SK-N-MC (cell line): ENCODE measurements at regions not wholly inside any gene's neighbourhood (a gene's known extent, or its start where the extent isn't known, plus 50 kb on each side); places are given as distances from the start of the nearest gene placed in this dataset.
A peak's percentile ranks its signal among the peaks of the same experiment; 100 is the strongest.

Experiments
- DNase-seq: peaks from one replicate; pipeline ENCODE4 v3.0.0-alpha.2; 2011; ENCODE audit warnings: low read depth, low spot score
- H3K27ac ChIP-seq: fragments of 200-600 bp; sonication (generic); 2 replicates; pipeline ENCODE4 v1.5.1; 2016; ENCODE audit warnings: mixed run types
- H3K36me3 ChIP-seq: fragments of 200-600 bp; sonication (generic); 2 replicates; pipeline ENCODE4 v1.6.1; 2017; ENCODE audit warnings: antibody characterized with exemption, low read length, mixed read lengths; ENCODE audit not compliant: insufficient read depth
- H3K4me3 ChIP-seq: fragments of 200-600 bp; sonication (generic); 2 replicates; pipeline ENCODE4 v1.5.1; 2016
- H3K9ac ChIP-seq: fragments of 200-600 bp; sonication (generic); 2 replicates; pipeline ENCODE4 v1.8.0; 2017; ENCODE audit warnings: mixed run types, mixed read lengths; ENCODE audit not compliant: insufficient read length
- H3K9me3 ChIP-seq: fragments of 200-600 bp; sonication (generic); 2 replicates; pipeline ENCODE4 v1.6.1; 2017; ENCODE audit warnings: low read depth, mild to moderate bottlenecking, antibody characterized with exemption, low read length, moderate library complexity, mixed read lengths
- EZH2 ChIP-seq: fragments of 200-600 bp; sonication (generic); IDR thresholded peaks from one replicate; pipeline ENCODE4 v1.6.1; 2017; ENCODE audit warnings: antibody characterized with exemption
- FOXP2 ChIP-seq: optimal IDR thresholded peaks from 2 replicates; pipeline ENCODE3; 2011; ENCODE audit warnings: mild to moderate bottlenecking, moderate library complexity; ENCODE audit not compliant: insufficient read depth; ENCODE audit errors: extremely low read length, control extremely low read depth
- POLR2AphosphoS5 ChIP-seq: IDR thresholded peaks from 2 replicates; pipeline ENCODE4 v1.6.1; 2012; ENCODE audit warnings: mild to moderate bottlenecking, low read depth, low read length, borderline replicate concordance

DNA sequence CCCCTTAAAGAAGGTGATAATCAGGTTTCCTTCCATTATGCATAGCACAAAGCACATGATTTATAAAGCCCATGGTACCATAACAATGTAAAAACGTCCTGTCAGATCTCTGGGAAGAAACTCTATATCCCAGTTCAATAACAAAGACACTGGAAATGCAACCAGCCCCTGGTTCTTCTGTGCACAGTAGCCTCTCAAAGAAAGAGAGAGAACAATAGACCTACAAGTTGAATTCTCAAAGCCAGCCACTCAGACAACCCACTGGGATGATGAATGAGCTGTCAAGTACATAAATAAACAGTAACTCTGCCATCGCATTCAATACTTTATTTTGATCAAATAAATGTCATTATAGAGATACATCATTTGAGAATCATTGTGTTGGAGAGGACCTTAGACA is 400.1 kb upstream of the CPEB2 start:
- Histone ChIP-seq H3K9me3 (no peaks in the 10 kb centered on the region), H3K36me3 (no peaks in the 10 kb centered on the region), H3K4me3 (no peak overlapping the region), H3K27ac (no peak overlapping the region), H3K9ac (no peak overlapping the region)
- TF ChIP-seq EZH2 (no peak), FOXP2 (no peak), POLR2AphosphoS5 (no peak)
- DNase-seq = no peak

DNA sequence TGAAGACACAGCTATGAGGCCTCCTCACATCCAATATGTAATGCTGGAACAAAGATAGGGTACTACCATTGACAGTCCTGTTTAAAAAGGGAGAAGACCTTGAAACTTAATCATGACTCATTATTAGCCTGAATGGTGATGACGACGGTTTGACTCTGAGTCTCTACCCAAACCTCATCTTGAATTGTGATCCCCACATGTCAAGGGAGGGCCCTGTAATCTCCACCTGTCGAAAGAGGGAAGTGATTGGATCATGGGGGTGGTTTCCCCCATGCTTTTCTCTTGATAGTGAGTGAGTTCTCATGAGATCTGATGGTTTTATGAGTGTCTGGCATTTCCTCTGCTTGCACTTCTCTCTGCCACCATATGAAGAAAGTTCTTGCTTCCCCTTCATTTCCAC is 395.3 kb upstream of the CPEB2 start:
- Histone ChIP-seq H3K27ac (peak overlapping the region; percentile 92), H3K9ac (no peak overlapping the region), H3K9me3 (no peaks in the 10 kb centered on the region), H3K4me3 (peak overlapping the region; percentile 52; the same call in 1 of the 2 replicates), H3K36me3 (no peaks in the 10 kb centered on the region)
- DNase-seq = no peak
- no peak for TF ChIP-seq POLR2AphosphoS5
- no peak for TF ChIP-seq EZH2
- no peak for TF ChIP-seq FOXP2

DNA sequence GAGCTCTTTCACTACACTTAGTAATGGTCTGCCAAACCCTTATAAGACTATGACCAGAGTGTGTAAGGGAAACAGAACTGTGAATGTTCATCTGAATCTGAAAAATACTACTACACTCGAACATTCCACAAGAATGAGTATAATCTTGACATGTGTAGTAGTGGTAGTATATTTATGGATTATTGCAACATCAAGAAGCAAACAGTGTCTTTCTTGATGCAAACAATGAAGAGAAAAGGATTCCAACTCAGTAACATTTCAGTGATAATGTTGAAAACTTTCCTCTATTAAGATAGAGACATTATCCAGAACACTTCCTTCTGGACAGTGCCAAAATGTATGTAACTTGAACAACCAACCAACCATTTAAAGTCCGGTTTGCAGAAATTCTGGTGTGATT is 394.7 kb upstream of the CPEB2 start:
- Histone ChIP-seq H3K9ac (no peak overlapping the region), H3K36me3 (no peaks in the 10 kb centered on the region), H3K4me3 (peak overlapping the region; percentile 52), H3K9me3 (no peaks in the 10 kb centered on the region), H3K27ac (peak overlapping the region; percentile 92)
- no peak for DNase-seq
- TF ChIP-seq POLR2AphosphoS5 = no peak
- TF ChIP-seq FOXP2 = no peak
- no peak for TF ChIP-seq EZH2

- TF ChIP-seq EZH2 (no peak), FOXP2 (no peak), POLR2AphosphoS5 (no peak)
- Histone ChIP-seq H3K27ac (no peak overlapping the region), H3K36me3 (no peaks in the 10 kb centered on the region), H3K9me3 (no peaks in the 10 kb centered on the region), H3K9ac (no peak overlapping the region), H3K4me3 (no peak overlapping the region)
- DNase-seq = no peak
These were observed 393.7 kb upstream of the CPEB2 start for GRCh38 chr4:14608630-14609029.

GRCh38 chr4:14614840-14615239 is 387.4 kb upstream of the CPEB2 start:
- Histone ChIP-seq H3K36me3 (no peaks in the 10 kb centered on the region), H3K9ac (no peak overlapping the region), H3K9me3 (no peaks in the 10 kb centered on the region), H3K27ac (no peak overlapping the region), H3K4me3 (no peak overlapping the region)
- DNase-seq = no peak
- no peak for TF ChIP-seq EZH2
- no peak for TF ChIP-seq FOXP2
- TF ChIP-seq POLR2AphosphoS5 = no peak

- DNase-seq = no peak
- no peak overlapping the region for H3K27ac ChIP-seq
- TF ChIP-seq EZH2 = no peak
- TF ChIP-seq POLR2AphosphoS5 = no peak
- no peak for TF ChIP-seq FOXP2
- no peak overlapping the region for H3K9ac ChIP-seq
- no peaks in the 10 kb centered on the region for H3K36me3 ChIP-seq
- no peaks in the 10 kb centered on the region for H3K9me3 ChIP-seq
- H3K4me3 ChIP-seq = no peak overlapping the region
These were observed 386.6 kb upstream of the CPEB2 start for GRCh38 chr4:14615671-14616070.

- no peak for DNase-seq
- Histone ChIP-seq H3K36me3 (no peaks in the 10 kb centered on the region), H3K4me3 (no peak overlapping the region), H3K27ac (no peak overlapping the region), H3K9me3 (no peaks in the 10 kb centered on the region), H3K9ac (no peak overlapping the region)
- TF ChIP-seq FOXP2 (no peak), POLR2AphosphoS5 (no peak)
These were observed 381.6 kb upstream of the CPEB2 start for GRCh38 chr4:14620567-14621141.

DNA sequence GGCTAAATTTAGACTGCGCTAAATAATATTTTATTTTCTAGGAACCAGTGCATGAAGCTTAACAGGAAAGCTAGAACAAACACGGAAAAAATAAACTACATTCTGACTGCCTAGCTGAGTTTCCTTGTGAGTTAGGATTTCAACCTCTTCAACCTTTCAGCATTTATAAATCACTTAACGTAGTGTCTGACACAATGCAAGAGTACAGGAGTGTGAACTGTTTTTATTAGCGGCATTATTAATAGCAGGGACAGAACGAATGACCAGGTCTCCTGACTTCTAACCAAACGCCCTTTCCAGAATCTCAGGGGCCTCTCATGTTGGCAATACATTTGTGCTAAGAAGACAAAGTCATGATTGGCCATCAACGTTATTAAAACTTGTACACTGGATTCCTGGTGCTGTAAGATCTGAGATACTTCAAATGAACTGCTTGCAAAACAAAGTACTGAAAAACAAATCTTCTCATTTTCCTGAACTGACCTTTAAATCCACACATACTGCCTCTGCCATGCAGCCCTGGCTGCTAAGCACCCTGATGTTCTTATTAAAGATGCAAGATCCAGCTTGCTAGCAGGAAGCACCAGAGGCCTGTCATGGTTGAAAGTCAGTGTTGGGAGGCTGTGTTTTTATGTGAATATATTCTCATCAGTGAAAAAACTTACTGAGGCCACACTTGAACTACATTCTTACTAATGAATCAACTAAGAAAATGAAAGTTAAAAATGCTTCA is 380.4 kb upstream of the CPEB2 start:
- TF ChIP-seq EZH2 (no peak), POLR2AphosphoS5 (no peak), FOXP2 (no peak)
- Histone ChIP-seq H3K36me3 (no peaks in the 10 kb centered on the region), H3K9ac (no peak overlapping the region), H3K27ac (no peak overlapping the region), H3K9me3 (no peaks in the 10 kb centered on the region), H3K4me3 (no peak overlapping the region)
- no peak for DNase-seq

- no peak overlapping the region for H3K27ac ChIP-seq
- H3K4me3 ChIP-seq = no peak overlapping the region
- no peaks in the 10 kb centered on the region for H3K9me3 ChIP-seq
- DNase-seq = no peak
- H3K9ac ChIP-seq = no peak overlapping the region
- H3K36me3 ChIP-seq = no peaks in the 10 kb centered on the region
- no peak for TF ChIP-seq FOXP2
- TF ChIP-seq EZH2 = no peak
- TF ChIP-seq POLR2AphosphoS5 = no peak
These were observed 375.2 kb upstream of the CPEB2 start for GRCh38 chr4:14627038-14627437.
